ENCODE measurements at regions not wholly inside any gene's neighbourhood (a gene's known extent, or its start where the extent isn't known, plus 50 kb on each side); places are given as distances from the start of the nearest gene placed in this dataset.
"Not testable (repeated sequence)": the region's sequence is repeated elsewhere in the genome, so short reads cannot be mapped to it uniquely, and the experiment has no call there.

- DNase-seq (ENCODE audit: low spot score): no peak
- in situ Hi-C loops (cut with MboI; ENCODE audit: low pct_unique_long_range_greater_than_20kb, low sequenced_read_pairs, unreplicated experiment): no loop called here
- TF ChIP-seq, protein P1, sequence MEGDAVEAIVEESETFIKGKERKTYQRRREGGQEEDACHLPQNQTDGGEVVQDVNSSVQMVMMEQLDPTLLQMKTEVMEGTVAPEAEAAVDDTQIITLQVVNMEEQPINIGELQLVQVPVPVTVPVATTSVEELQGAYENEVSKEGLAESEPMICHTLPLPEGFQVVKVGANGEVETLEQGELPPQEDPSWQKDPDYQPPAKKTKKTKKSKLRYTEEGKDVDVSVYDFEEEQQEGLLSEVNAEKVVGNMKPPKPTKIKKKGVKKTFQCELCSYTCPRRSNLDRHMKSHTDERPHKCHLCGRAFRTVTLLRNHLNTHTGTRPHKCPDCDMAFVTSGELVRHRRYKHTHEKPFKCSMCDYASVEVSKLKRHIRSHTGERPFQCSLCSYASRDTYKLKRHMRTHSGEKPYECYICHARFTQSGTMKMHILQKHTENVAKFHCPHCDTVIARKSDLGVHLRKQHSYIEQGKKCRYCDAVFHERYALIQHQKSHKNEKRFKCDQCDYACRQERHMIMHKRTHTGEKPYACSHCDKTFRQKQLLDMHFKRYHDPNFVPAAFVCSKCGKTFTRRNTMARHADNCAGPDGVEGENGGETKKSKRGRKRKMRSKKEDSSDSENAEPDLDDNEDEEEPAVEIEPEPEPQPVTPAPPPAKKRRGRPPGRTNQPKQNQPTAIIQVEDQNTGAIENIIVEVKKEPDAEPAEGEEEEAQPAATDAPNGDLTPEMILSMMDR (IDR thresholded peaks at IDR 0.05; ENCODE audit: extremely low read depth, insufficient read depth, missing control alignments): no peak
Observed at GRCh38 chr13:82088781-82089180, 1747.9 kb upstream of the SPRY2 start.

- TF ChIP-seq, protein P1 (IDR thresholded peaks at IDR 0.05; ENCODE audit: extremely low read depth, insufficient read depth, missing control alignments): no peak
- no peak for DNase-seq (ENCODE audit: low spot score)
- in situ Hi-C loops (cut with MboI; ENCODE audit: low pct_unique_long_range_greater_than_20kb, low sequenced_read_pairs, unreplicated experiment): no loop called here
Observed at GRCh38 chr13:82076496-82076895, 1735.6 kb upstream of the SPRY2 start.

- DNase-seq (ENCODE audit: low spot score): no peak
- TF ChIP-seq, protein P1 (IDR thresholded peaks at IDR 0.05; ENCODE audit: extremely low read depth, insufficient read depth, missing control alignments): no peak
- in situ Hi-C loops (cut with MboI; ENCODE audit: low pct_unique_long_range_greater_than_20kb, low sequenced_read_pairs, unreplicated experiment): no loop called here
Observed at GRCh38 chr13:82070416-82070815, 1729.5 kb upstream of the SPRY2 start.

- no peak for DNase-seq (ENCODE audit: low spot score)
- TF ChIP-seq, protein P1 (IDR thresholded peaks at IDR 0.05; ENCODE audit: extremely low read depth, insufficient read depth, missing control alignments): no peak
- in situ Hi-C loops (cut with MboI; ENCODE audit: low pct_unique_long_range_greater_than_20kb, low sequenced_read_pairs, unreplicated experiment): no loop called here
Observed at GRCh38 chr13:82062772-82063171, 1721.8 kb upstream of the SPRY2 start.

GRCh38 chr13:82058364-82058763 is 1717.4 kb upstream of the SPRY2 start:
- in situ Hi-C loops (cut with MboI; ENCODE audit: low pct_unique_long_range_greater_than_20kb, low sequenced_read_pairs, unreplicated experiment): no loop called here
- no peak for DNase-seq (ENCODE audit: low spot score)
- TF ChIP-seq, protein P1 (IDR thresholded peaks at IDR 0.05; ENCODE audit: extremely low read depth, insufficient read depth, missing control alignments): no peak

DNA sequence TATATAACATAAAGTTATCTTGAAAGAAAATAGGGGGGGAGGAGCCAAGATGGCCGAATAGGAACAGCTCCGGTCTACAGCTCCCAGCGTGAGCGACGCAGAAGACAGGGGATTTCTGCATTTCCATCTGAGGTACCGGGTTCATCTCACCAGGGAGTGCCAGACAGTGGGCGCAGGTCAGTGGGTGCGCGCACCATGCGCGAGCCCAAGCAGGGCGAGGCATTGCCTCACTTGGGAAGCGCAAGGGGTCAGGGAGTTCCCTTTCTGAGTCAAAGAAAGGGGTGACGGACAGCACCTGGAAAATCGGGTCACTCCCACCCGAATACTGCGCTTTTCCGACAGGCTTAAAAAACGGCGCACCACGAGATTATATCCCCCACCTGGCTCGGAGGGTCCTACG is 1704.4 kb upstream of the SPRY2 start:
- DNase-seq (ENCODE audit: low spot score); in situ Hi-C loops (cut with MboI; ENCODE audit: low pct_unique_long_range_greater_than_20kb, low sequenced_read_pairs, unreplicated experiment): not testable (repeated sequence)

- TF ChIP-seq, protein P1 (IDR thresholded peaks at IDR 0.05; ENCODE audit: extremely low read depth, insufficient read depth, missing control alignments): no peak
- no peak for DNase-seq (ENCODE audit: low spot score)
- in situ Hi-C loops (cut with MboI; ENCODE audit: low pct_unique_long_range_greater_than_20kb, low sequenced_read_pairs, unreplicated experiment): no loop called here
Observed at GRCh38 chr13:82036602-82037001, 1695.7 kb upstream of the SPRY2 start.
